Gastroesophageal sphincter (tissue), 3 donors: ENCODE measurements at regions not wholly inside any gene's neighbourhood (a gene's known extent, or its start where the extent isn't known, plus 50 kb on each side); places are given as distances from the start of the nearest gene placed in this dataset.

ENCODE experiments used
- POLR2A ChIP-seq, 2 donors: fragments of 450-650 bp; IDR thresholded peaks; one replicate each; pipeline ENCODE4 v1.6.1; 2017; ENCODE audit warnings: antibody characterized with exemption in 2 of 2, mild to moderate bottlenecking in 2 of 2, moderate library complexity in 1 of 2
- TF ChIP-seq, protein P1 (sequence below), 4 experiments: fragments of 200-600 bp in 2 of 4; fragments of 450-650 bp in 2 of 4; sonication (generic) in 1 of 4; IDR thresholded peaks; one replicate each; pipeline ENCODE4 v1.5.1; 2017 to 2019; ENCODE audit warnings: antibody characterized with exemption in 4 of 4, mild to moderate bottlenecking in 2 of 4, moderate library complexity in 2 of 4

GRCh38 chr1:184279911-184280458 lies 106.8 kb upstream of the C1orf21 start:
- TF ChIP-seq POLR2A (IDR thresholded peaks at IDR 0.05): no peak
- TF ChIP-seq, protein P1, sequence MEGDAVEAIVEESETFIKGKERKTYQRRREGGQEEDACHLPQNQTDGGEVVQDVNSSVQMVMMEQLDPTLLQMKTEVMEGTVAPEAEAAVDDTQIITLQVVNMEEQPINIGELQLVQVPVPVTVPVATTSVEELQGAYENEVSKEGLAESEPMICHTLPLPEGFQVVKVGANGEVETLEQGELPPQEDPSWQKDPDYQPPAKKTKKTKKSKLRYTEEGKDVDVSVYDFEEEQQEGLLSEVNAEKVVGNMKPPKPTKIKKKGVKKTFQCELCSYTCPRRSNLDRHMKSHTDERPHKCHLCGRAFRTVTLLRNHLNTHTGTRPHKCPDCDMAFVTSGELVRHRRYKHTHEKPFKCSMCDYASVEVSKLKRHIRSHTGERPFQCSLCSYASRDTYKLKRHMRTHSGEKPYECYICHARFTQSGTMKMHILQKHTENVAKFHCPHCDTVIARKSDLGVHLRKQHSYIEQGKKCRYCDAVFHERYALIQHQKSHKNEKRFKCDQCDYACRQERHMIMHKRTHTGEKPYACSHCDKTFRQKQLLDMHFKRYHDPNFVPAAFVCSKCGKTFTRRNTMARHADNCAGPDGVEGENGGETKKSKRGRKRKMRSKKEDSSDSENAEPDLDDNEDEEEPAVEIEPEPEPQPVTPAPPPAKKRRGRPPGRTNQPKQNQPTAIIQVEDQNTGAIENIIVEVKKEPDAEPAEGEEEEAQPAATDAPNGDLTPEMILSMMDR (IDR thresholded peaks at IDR 0.05): no peak
